Cardiac fibroblast (primary cell): ENCODE measurements at regions not wholly inside any gene's neighbourhood (a gene's known extent, or its start where the extent isn't known, plus 50 kb on each side); places are given as distances from the start of the nearest gene placed in this dataset.

Experiments used
- DNase-seq, 2 donors: peaks; one replicate each; pipeline versions ENCODE4 v3.0.0 to v3.0.0-alpha.2; 2010; ENCODE audit warnings: low read depth in 2 of 2
- H3K4me3 ChIP-seq, 2 donors: replicated peaks in 1 of 2; 1 replicate in 1 of 2; 2 replicates in 1 of 2; pipeline ENCODE4 v1.5.1; 2011; ENCODE audit warnings: low read depth in 2 of 2, low read length in 2 of 2, mild to moderate bottlenecking in 2 of 2, moderate library complexity in 1 of 2
- CTCF ChIP-seq: IDR thresholded peaks from one replicate; pipeline ENCODE4 v1.5.1; 2011; ENCODE audit warnings: low read depth, mild to moderate bottlenecking, low read length, inconsistent platforms

GRCh38 chr12:67147030-67147429 is 122.1 kb upstream of the CAND1 start:
- no peak for TF ChIP-seq CTCF
- no peak for DNase-seq
- no peak overlapping the region for H3K4me3 ChIP-seq

- no peak for DNase-seq
- no peak overlapping the region for H3K4me3 ChIP-seq
- no peak for TF ChIP-seq CTCF
These were observed 121.7 kb upstream of the CAND1 start for GRCh38 chr12:67147447-67147846.

- no peak overlapping the region for H3K4me3 ChIP-seq
- DNase-seq: no peak
- TF ChIP-seq CTCF: no peak
These were observed 120.9 kb upstream of the CAND1 start for GRCh38 chr12:67148265-67148664.

GRCh38 chr12:67151886-67152285 is 117.3 kb upstream of the CAND1 start:
- no peak for TF ChIP-seq CTCF
- DNase-seq: no peak
- no peak overlapping the region for H3K4me3 ChIP-seq

GRCh38 chr12:67152451-67152850 is 116.7 kb upstream of the CAND1 start:
- DNase-seq: no peak
- H3K4me3 ChIP-seq: no peak overlapping the region
- no peak for TF ChIP-seq CTCF

GRCh38 chr12:67154901-67155300 is 114.3 kb upstream of the CAND1 start:
- TF ChIP-seq CTCF: no peak
- H3K4me3 ChIP-seq: no peak overlapping the region
- DNase-seq: no peak

GRCh38 chr12:67155863-67156262 is 113.3 kb upstream of the CAND1 start:
- TF ChIP-seq CTCF: no peak
- DNase-seq: peak in 1 of 2 donors; percentile 17

More at GRCh38 chr12:67155863-67156262, 113.3 kb upstream of the CAND1 start:
- no peak overlapping the region for H3K4me3 ChIP-seq
